Activated naive CD4-positive, alpha-beta T cell treated with anti-CD3 and anti-CD28 coated beads, Interleukin-2, amount 50 U/mL, for 16 hours (primary cell): ENCODE measurements at regions not wholly inside any gene's neighbourhood (a gene's known extent, or its start where the extent isn't known, plus 50 kb on each side); places are given as distances from the start of the nearest gene placed in this dataset.

Experiments used
- DNase-seq: peaks from one replicate; pipeline ENCODE4 v3.0.0-alpha.2; 2020

GRCh38 chr15:88403351-88403791 lies 63.8 kb downstream of the MRPL46 start:
- no peak for DNase-seq

- no peak for DNase-seq
Measured at GRCh38 chr15:88401996-88402656, 65.1 kb downstream of the MRPL46 start.

GRCh38 chr15:88401251-88401995 lies 65.8 kb downstream of the MRPL46 start:
- DNase-seq: no peak

GRCh38 chr15:88400591-88401250 lies 66.5 kb downstream of the MRPL46 start:
- no peak for DNase-seq

- no peak for DNase-seq
Measured at GRCh38 chr15:88400084-88400483, 67.1 kb downstream of the MRPL46 start.

GRCh38 chr15:88399021-88399685 lies 68.0 kb downstream of the MRPL46 start:
- DNase-seq: no peak

GRCh38 chr15:88398011-88398410 lies 69.2 kb downstream of the MRPL46 start:
- no peak for DNase-seq

GRCh38 chr15:88397506-88397905 lies 69.7 kb downstream of the MRPL46 start:
- no peak for DNase-seq

- no peak for DNase-seq
Measured at GRCh38 chr15:88395872-88396781, 71.1 kb downstream of the MRPL46 start.

GRCh38 chr15:88395241-88395640 lies 71.9 kb downstream of the MRPL46 start:
- no peak for DNase-seq

- DNase-seq: no peak
Measured at GRCh38 chr15:88394553-88395145, 72.5 kb downstream of the MRPL46 start.

- DNase-seq: no peak
Measured at GRCh38 chr15:88393719-88394519, 73.3 kb downstream of the MRPL46 start.

GRCh38 chr15:88391700-88392099 lies 75.5 kb downstream of the MRPL46 start:
- DNase-seq: no peak

GRCh38 chr15:88391006-88391405 lies 76.2 kb downstream of the MRPL46 start:
- DNase-seq: no peak

GRCh38 chr15:88390164-88390901 lies 76.9 kb downstream of the MRPL46 start:
- no peak for DNase-seq

- no peak for DNase-seq
Measured at GRCh38 chr15:88389120-88389519, 78.1 kb downstream of the MRPL46 start.

- no peak for DNase-seq
Measured at GRCh38 chr15:88388686-88389085, 78.5 kb downstream of the MRPL46 start.

- DNase-seq: no peak
Measured at GRCh38 chr15:88385078-88385700, 82.0 kb downstream of the MRPL46 start.

GRCh38 chr15:88383354-88383753 lies 83.8 kb downstream of the MRPL46 start:
- DNase-seq: no peak

GRCh38 chr15:88382482-88382983 lies 84.7 kb downstream of the MRPL46 start:
- DNase-seq: no peak
